ENCODE measurements at regions not wholly inside any gene's neighbourhood (a gene's known extent, or its start where the extent isn't known, plus 50 kb on each side); places are given as distances from the start of the nearest gene placed in this dataset.

DNA sequence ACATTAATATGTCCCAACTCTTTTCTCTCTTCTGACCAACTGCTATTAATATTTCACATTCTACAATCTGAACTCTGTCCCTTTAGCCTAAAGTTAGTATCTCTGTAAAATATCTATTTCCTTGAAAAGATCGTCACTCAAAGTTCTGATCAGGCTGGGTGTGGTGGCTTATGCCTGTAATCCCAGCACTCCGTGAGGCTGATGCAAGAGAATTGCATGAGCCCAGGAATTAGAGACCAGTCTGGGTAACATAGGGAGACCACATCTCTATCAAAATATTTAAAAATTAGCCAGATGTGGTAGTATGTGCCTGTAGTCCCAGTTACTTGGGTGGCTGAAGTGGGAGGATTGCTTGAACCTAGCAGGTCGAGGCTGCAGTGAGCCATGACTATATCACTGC, 695.6 kb downstream of the MCTP2 start:
- no peak for TF ChIP-seq CTCF (IDR thresholded peaks at IDR 0.05)
- no peak for TF ChIP-seq EP300 (IDR thresholded peaks at IDR 0.05)
- no peak for TF ChIP-seq POLR2A (IDR thresholded peaks at IDR 0.05)
- no peak for TF ChIP-seq POLR2AphosphoS5 (IDR thresholded peaks at IDR 0.05)

Measured in suprapubic skin (tissue), 4 donors.